Left ventricle myocardium inferior (tissue), 1 donor: ENCODE measurements at regions not wholly inside any gene's neighbourhood (a gene's known extent, or its start where the extent isn't known, plus 50 kb on each side); places are given as distances from the start of the nearest gene placed in this dataset.
A peak's percentile ranks its signal among the peaks of the same experiment; 100 is the strongest.

Source experiments
- DNase-seq: peaks from one replicate; pipeline ENCODE4 v3.0.0-alpha.2; 2020
- H3K27ac ChIP-seq: fragments of 200-600 bp; replicated peaks from 2 replicates; pipeline ENCODE4 v1.8.0; 2021
- H3K27me3 ChIP-seq: fragments of 200-600 bp; 2 replicates; pipeline ENCODE4 v1.8.0; 2021; ENCODE audit warnings: low read depth
- H3K36me3 ChIP-seq: fragments of 200-600 bp; 2 replicates; pipeline ENCODE4 v1.8.0; 2021
- H3K4me1 ChIP-seq: fragments of 200-600 bp; 2 replicates; pipeline ENCODE4 v1.8.0; 2021
- H3K4me3 ChIP-seq: fragments of 200-600 bp; 2 replicates; pipeline ENCODE4 v1.8.0; 2021; ENCODE audit warnings: mild to moderate bottlenecking, moderate library complexity
- H3K9me3 ChIP-seq: fragments of 200-600 bp; replicated peaks from 2 replicates; pipeline ENCODE4 v1.8.0; 2021
- intact Hi-C: fragments of 100-400 bp; cut with micrococcal nuclease; formaldehyde crosslinking; loops from one replicate; pipeline ENCODE4 v1.11.0; 2022
- TF ChIP-seq, protein P1 (sequence below): fragments of 200-600 bp; IDR thresholded peaks from 2 replicates; pipeline ENCODE4 v1.8.0; 2021; ENCODE audit warnings: antibody characterized with exemption, mild to moderate bottlenecking, borderline replicate concordance
- donor health status: DM: no; HTN: yes; CAD: no; lungs with severe emphysema.

DNA sequence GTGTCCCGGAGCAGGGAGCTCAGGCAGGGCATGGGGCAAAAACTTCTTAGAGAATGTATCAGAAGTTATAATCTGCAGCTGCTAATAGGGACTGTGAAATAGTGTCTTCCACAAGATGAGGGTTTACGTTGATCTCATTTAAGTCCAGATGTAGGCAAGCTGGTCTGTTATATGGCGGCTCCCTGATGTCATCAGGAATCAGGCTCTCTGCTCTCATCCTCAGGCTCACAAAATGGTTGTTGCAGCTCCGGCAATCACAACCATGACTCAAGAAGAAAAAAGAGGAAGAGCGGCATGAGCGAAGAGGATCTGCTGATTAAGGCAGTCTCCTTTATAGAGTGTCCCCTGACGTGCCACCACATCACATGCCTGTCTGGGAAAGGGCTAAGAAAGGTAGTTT is 191.3 kb downstream of the KLF5 start:
- Histone ChIP-seq H3K4me3 (no peak overlapping the region), H3K4me1 (peaks cover 10% of the 10 kb centered on the region), H3K36me3 (no peaks in the 10 kb centered on the region), H3K9me3 (no peaks in the 10 kb centered on the region), H3K27me3 (no peaks in the 10 kb centered on the region), H3K27ac (no peak overlapping the region)
- intact Hi-C loops = no loop called here
- no peak for DNase-seq
- TF ChIP-seq, protein P1, sequence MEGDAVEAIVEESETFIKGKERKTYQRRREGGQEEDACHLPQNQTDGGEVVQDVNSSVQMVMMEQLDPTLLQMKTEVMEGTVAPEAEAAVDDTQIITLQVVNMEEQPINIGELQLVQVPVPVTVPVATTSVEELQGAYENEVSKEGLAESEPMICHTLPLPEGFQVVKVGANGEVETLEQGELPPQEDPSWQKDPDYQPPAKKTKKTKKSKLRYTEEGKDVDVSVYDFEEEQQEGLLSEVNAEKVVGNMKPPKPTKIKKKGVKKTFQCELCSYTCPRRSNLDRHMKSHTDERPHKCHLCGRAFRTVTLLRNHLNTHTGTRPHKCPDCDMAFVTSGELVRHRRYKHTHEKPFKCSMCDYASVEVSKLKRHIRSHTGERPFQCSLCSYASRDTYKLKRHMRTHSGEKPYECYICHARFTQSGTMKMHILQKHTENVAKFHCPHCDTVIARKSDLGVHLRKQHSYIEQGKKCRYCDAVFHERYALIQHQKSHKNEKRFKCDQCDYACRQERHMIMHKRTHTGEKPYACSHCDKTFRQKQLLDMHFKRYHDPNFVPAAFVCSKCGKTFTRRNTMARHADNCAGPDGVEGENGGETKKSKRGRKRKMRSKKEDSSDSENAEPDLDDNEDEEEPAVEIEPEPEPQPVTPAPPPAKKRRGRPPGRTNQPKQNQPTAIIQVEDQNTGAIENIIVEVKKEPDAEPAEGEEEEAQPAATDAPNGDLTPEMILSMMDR = no peak

DNA sequence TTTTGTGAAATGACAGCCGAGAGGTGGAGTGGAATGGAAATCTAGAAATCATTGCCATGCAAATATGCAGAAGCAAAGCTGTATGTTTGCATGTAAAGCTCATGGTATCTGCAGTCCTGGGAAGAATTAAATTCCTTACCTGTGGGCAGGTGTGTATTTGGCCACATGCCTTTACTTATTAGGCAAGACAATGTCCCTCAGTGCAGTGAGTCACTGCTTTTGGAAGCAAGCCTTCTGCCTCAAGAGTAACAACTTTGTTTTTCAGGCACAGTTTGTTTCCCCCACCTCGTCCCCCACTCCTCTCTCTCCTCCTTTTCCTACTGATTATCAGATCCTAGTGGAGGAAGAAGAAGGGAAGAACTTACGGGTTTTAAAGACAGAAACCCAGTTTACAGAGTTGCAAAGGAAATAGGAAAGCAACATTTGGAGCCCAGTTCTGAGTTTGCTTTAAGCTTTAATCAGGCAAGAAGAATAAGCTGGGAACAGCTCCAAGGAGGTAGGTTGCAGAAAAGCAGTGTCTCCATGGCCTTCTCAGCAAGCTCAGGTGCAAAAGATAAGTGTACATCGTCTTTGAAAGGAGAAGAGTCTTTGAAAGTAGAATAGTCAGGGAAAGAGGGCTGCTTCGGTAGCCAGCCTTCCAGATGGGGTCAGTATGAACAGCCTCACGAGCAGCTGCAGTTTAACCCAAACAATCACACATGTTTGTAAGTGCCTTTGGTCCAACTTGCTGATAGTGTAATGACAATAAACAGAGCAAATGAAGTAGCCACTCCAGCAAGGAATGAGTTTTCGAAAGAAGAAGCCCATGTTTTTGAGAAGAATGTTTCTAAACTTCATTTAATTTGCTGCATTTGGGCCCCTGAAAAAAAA is 190.1 kb downstream of the KLF5 start:
- intact Hi-C loops = no loop called here
- peak overlapping the region; percentile 18 for H3K27ac ChIP-seq
- TF ChIP-seq, protein P1 = no peak
- no peaks in the 10 kb centered on the region for H3K27me3 ChIP-seq
- H3K36me3 ChIP-seq = no peaks in the 10 kb centered on the region
- no peak for DNase-seq
- no peaks in the 10 kb centered on the region for H3K9me3 ChIP-seq
- H3K4me3 ChIP-seq = no peak overlapping the region
- H3K4me1 ChIP-seq = peaks cover 10% of the 10 kb centered on the region

DNA sequence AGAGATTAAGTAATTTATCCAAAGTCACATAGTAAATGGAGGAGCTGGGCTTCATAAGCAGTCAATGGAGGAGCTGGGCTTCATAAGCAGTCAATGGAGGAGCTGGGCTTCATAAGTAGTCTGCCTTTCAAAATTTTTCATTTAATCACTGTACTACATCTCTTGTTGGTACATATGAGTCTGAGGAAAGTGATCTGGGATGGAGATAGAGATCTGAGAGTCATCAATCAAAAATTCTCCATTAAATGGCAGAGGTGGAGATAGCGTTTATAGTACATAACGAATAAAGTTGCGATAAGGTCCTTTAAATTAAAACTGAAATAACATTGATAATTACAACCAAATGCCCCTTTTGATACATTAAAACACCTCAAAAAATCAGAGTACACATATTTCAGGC is 189.3 kb downstream of the KLF5 start:
- Histone ChIP-seq H3K4me1 (peaks cover 10% of the 10 kb centered on the region), H3K27ac (no peak overlapping the region), H3K4me3 (no peak overlapping the region), H3K27me3 (no peaks in the 10 kb centered on the region), H3K36me3 (no peaks in the 10 kb centered on the region), H3K9me3 (no peaks in the 10 kb centered on the region)
- intact Hi-C loops = no loop called here
- DNase-seq = no peak
- TF ChIP-seq, protein P1 = no peak

DNA sequence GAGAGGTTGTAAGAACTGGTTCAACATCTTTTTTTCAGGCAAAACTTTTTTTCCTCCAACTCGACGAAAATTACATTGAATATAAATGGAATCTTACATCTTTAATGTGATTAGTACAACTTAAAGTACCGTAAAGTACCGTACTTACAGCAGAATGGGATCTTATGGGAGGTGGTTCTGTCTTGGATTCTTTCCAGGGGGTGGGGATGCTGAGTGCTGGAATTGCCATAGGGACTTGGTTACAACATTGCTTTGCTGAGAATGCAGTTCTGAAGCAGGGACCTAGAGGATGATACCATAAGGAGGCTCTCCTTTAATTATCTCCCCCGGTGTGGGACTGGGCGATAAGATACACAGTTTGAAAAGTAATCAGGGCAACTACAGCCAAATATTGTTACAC is 186.4 kb downstream of the KLF5 start:
- H3K27me3 ChIP-seq = no peaks in the 10 kb centered on the region
- intact Hi-C loops = no loop called here
- H3K4me3 ChIP-seq = no peak overlapping the region
- TF ChIP-seq, protein P1 = no peak
- peaks cover 10% of the 10 kb centered on the region for H3K4me1 ChIP-seq
- H3K27ac ChIP-seq = no peak overlapping the region
- DNase-seq = no peak
- no peaks in the 10 kb centered on the region for H3K36me3 ChIP-seq
- H3K9me3 ChIP-seq = no peaks in the 10 kb centered on the region

DNA sequence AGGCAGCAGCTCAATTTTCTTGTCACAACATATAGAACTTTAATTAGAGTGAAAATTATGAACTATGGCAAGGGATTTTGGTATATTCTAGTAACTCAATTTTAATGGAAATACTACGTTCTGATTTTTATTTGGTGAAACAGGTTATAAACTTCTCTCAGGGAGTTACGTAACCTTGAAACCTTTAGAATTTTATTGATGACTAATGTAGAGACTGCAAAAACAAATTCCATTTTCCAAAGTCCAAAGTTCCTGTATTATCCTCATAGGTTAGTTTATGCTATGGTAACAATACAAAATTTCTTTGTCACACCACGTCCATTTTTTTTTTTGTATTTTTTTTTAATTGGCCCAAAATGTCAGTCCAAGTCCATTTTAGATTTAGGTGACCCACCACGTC is 185.7 kb downstream of the KLF5 start:
- DNase-seq = no peak
- Histone ChIP-seq H3K4me1 (peaks cover 8% of the 10 kb centered on the region), H3K36me3 (no peaks in the 10 kb centered on the region), H3K27me3 (no peaks in the 10 kb centered on the region), H3K27ac (no peak overlapping the region), H3K9me3 (no peaks in the 10 kb centered on the region), H3K4me3 (no peak overlapping the region)
- TF ChIP-seq, protein P1 = no peak
- intact Hi-C loops = no loop called here
